WTC11 (cell line): ENCODE measurements at regions not wholly inside any gene's neighbourhood (a gene's known extent, or its start where the extent isn't known, plus 50 kb on each side); places are given as distances from the start of the nearest gene placed in this dataset.

Experiments
- ATAC-seq: fragments of 200-7000 bp; cut with Tn5 transposase; 2 replicates; pipeline ENCODE4 v1.10.0; 2021; ENCODE audit warnings: mild to moderate bottlenecking, moderate library complexity
- CTCF ChIA-PET: fragments of 300-600 bp; sonication (Branson Sonifier 250); formaldehyde crosslinking; loops from one replicate; lab custom pipeline; 2021; ENCODE audit warnings: antibody characterized with exemption; lab: Charles Lee
- POLR2A ChIA-PET: fragments of 350-600 bp; sonication (Branson Sonifier 250); formaldehyde crosslinking; loops from one replicate; lab custom pipeline; 2021; ENCODE audit warnings: antibody characterized with exemption; lab: Charles Lee
- DNase-seq: peaks from one replicate; pipeline ENCODE4 v3.0.0; 2021; ENCODE audit warnings: low spot score
- H3K27ac Mint-ChIP-seq: 2 replicates; pipeline ENCODE4 v1.8.0; 2021; ENCODE audit warnings: mixed read lengths
- H3K27me3 Mint-ChIP-seq: 2 replicates; pipeline ENCODE4 v1.8.0; 2021; ENCODE audit warnings: low read depth, mild to moderate bottlenecking, moderate library complexity, mixed read lengths
- H3K36me3 Mint-ChIP-seq: 2 replicates; pipeline ENCODE4 v1.8.0; 2021; ENCODE audit warnings: mixed read lengths
- H3K4me1 Mint-ChIP-seq: 2 replicates; pipeline ENCODE4 v1.8.0; 2022; ENCODE audit warnings: mixed read lengths
- H3K4me3 Mint-ChIP-seq: 2 replicates; pipeline ENCODE4 v1.8.0; 2021; ENCODE audit warnings: mild to moderate bottlenecking, moderate library complexity, mixed read lengths
- H3K9me3 Mint-ChIP-seq: 2 replicates; pipeline ENCODE4 v1.8.0; 2021; ENCODE audit warnings: mixed read lengths
- ATF2 ChIP-seq: sonication (generic); formaldehyde crosslinking; IDR thresholded peaks from 2 replicates; pipeline ENCODE4 v1.8.1; 2022; ENCODE audit warnings: low read depth, missing genetic modification reagents, borderline replicate concordance
- CREB1 ChIP-seq: sonication (generic); formaldehyde crosslinking; IDR thresholded peaks from 2 replicates; pipeline ENCODE4 v1.8.0; 2023; ENCODE audit warnings: mild to moderate bottlenecking, missing genetic modification reagents
- E2F4 ChIP-seq: sonication (generic); formaldehyde crosslinking; IDR thresholded peaks from 2 replicates; pipeline ENCODE4 v1.8.1; 2022; ENCODE audit warnings: low read depth, mild to moderate bottlenecking, moderate library complexity, missing genetic modification reagents, borderline replicate concordance
- ELF4 ChIP-seq: sonication (generic); formaldehyde crosslinking; IDR thresholded peaks from 2 replicates; pipeline ENCODE4 v1.8.1; 2022; ENCODE audit warnings: low read depth, mild to moderate bottlenecking, moderate library complexity, missing genetic modification reagents
- ETV6 ChIP-seq: sonication (generic); formaldehyde crosslinking; IDR thresholded peaks from 2 replicates; pipeline ENCODE4 v1.8.1; 2022; ENCODE audit warnings: mild to moderate bottlenecking, missing genetic modification reagents
- FOXK1 ChIP-seq: sonication (generic); formaldehyde crosslinking; IDR thresholded peaks from 2 replicates; pipeline ENCODE4 v1.8.0; 2022; ENCODE audit warnings: mild to moderate bottlenecking, moderate library complexity, missing genetic modification reagents
- JAZF1 ChIP-seq: fragments of 250-450 bp; sonication (Bioruptor Pico); IDR thresholded peaks from 2 replicates; pipeline ENCODE4 v1.9.0; 2021; ENCODE audit warnings: moderate library complexity, mild to moderate bottlenecking, inconsistent platforms
- MXD4 ChIP-seq: fragments of 250-450 bp; sonication (Bioruptor Pico); IDR thresholded peaks from 2 replicates; pipeline ENCODE4 v1.8.0; 2021; ENCODE audit warnings: mild to moderate bottlenecking, moderate library complexity, borderline replicate concordance
- NR1H2 ChIP-seq: sonication (generic); formaldehyde crosslinking; IDR thresholded peaks from 2 replicates; pipeline ENCODE4 v1.9.0; 2021; ENCODE audit warnings: mild to moderate bottlenecking, moderate library complexity, missing genetic modification reagents
- OVOL2 ChIP-seq: fragments of 250-450 bp; sonication (Bioruptor Pico); IDR thresholded peaks from 2 replicates; pipeline ENCODE4 v1.9.0; 2021; ENCODE audit warnings: mild to moderate bottlenecking, borderline replicate concordance
- PRDM15 ChIP-seq: sonication (generic); formaldehyde crosslinking; IDR thresholded peaks from 2 replicates; pipeline ENCODE4 v1.8.0; 2022; ENCODE audit warnings: missing genetic modification reagents
- RORB ChIP-seq: fragments of 250-450 bp; sonication (Bioruptor Pico); IDR thresholded peaks from 2 replicates; pipeline ENCODE4 v1.9.0; 2021; ENCODE audit warnings: mild to moderate bottlenecking
- SMAD3 ChIP-seq: sonication (generic); formaldehyde crosslinking; IDR thresholded peaks from 2 replicates; pipeline ENCODE4 v1.8.0; 2022; ENCODE audit warnings: missing genetic modification reagents, mild to moderate bottlenecking, borderline replicate concordance
- STAT6 ChIP-seq: sonication (generic); formaldehyde crosslinking; conservative IDR thresholded peaks from 2 replicates; pipeline ENCODE4 v1.8.1; 2023; ENCODE audit warnings: mild to moderate bottlenecking, low read depth, missing genetic modification reagents, moderate library complexity
- TP53 ChIP-seq: sonication (generic); formaldehyde crosslinking; IDR thresholded peaks from 2 replicates; pipeline ENCODE4 v1.8.1; 2023; ENCODE audit warnings: mild to moderate bottlenecking, missing genetic modification reagents
- ZBTB43 ChIP-seq: sonication (generic); formaldehyde crosslinking; IDR thresholded peaks from 2 replicates; pipeline ENCODE4 v1.8.1; 2023; ENCODE audit warnings: mild to moderate bottlenecking, missing genetic modification reagents
- ZNF219 ChIP-seq: sonication (generic); formaldehyde crosslinking; IDR thresholded peaks from 2 replicates; pipeline ENCODE4 v1.8.0; 2023; ENCODE audit warnings: missing genetic modification reagents, mild to moderate bottlenecking, borderline replicate concordance
- ZNF232 ChIP-seq: sonication (generic); formaldehyde crosslinking; IDR thresholded peaks from 2 replicates; pipeline ENCODE4 v1.8.0; 2022; ENCODE audit warnings: mild to moderate bottlenecking, missing genetic modification reagents
- ZNF281 ChIP-seq: sonication (generic); formaldehyde crosslinking; IDR thresholded peaks from 2 replicates; pipeline ENCODE4 v1.8.0; 2023; ENCODE audit warnings: mild to moderate bottlenecking, missing genetic modification reagents
- ZNF317 ChIP-seq: sonication (generic); formaldehyde crosslinking; IDR thresholded peaks from 2 replicates; pipeline ENCODE4 v1.8.1; 2023; ENCODE audit warnings: low read depth, mild to moderate bottlenecking, moderate library complexity, missing genetic modification reagents, borderline replicate concordance

- POLR2A ChIA-PET: no interaction called here
- Mint-ChIP-seq H3K4me3 (no peak overlapping the region), H3K4me1 (peaks cover 9% of the 10 kb centered on the region), H3K36me3 (no peaks in the 10 kb centered on the region), H3K27me3 (peaks cover 4% of the 10 kb centered on the region; the same call in 1 of the 2 replicates), H3K27ac (no peak overlapping the region), H3K9me3 (no peaks in the 10 kb centered on the region)
- CTCF ChIA-PET: interaction anchor here (1.3 kb wide), 1 partner anchor 74 kb away, joined by 3 read pairs; no protein-coding TSS in a partner anchor
- no peak for DNase-seq
- no peak for ATAC-seq
- no peak for TF ChIP-seq MXD4
- no peak for TF ChIP-seq SMAD3
- TF ChIP-seq RORB: no peak
- no peak for TF ChIP-seq ZBTB43
- TF ChIP-seq NR1H2: no peak
- TF ChIP-seq ZNF232: no peak
- TF ChIP-seq JAZF1 (CRISPR knock-in tag): no peak
- no peak for TF ChIP-seq E2F4 (CRISPR knock-in tag)
- no peak for TF ChIP-seq ZNF219 (CRISPR knock-in tag)
These were observed 189.6 kb downstream of the MYLK4 start for GRCh38 chr6:2560917-2561698.

GRCh38 chr6:2560140-2560818 is 190.4 kb downstream of the MYLK4 start:
- ChIA-PET POLR2A (no interaction called here), CTCF (interaction anchor here (1.3 kb wide), 1 partner anchor 75 kb away, joined by 3 read pairs; no protein-coding TSS in a partner anchor)
- H3K4me1 Mint-ChIP-seq: peaks cover 9% of the 10 kb centered on the region
- H3K27ac Mint-ChIP-seq: no peak overlapping the region
- peaks cover 4% of the 10 kb centered on the region; the same call in 1 of the 2 replicates for H3K27me3 Mint-ChIP-seq
- H3K36me3 Mint-ChIP-seq: no peaks in the 10 kb centered on the region
- TF ChIP-seq PRDM15 (CRISPR knock-in tag) (no peak), ATF2 (CRISPR knock-in tag) (no peak), ETV6 (no peak), ZNF281 (CRISPR knock-in tag) (no peak), ELF4 (CRISPR knock-in tag) (no peak), STAT6 (CRISPR knock-in tag) (no peak), FOXK1 (CRISPR knock-in tag) (no peak), ZNF317 (CRISPR knock-in tag) (no peak), CREB1 (CRISPR knock-in tag) (no peak), TP53 (CRISPR knock-in tag) (no peak), OVOL2 (no peak)
- no peak for ATAC-seq
- no peak overlapping the region for H3K4me3 Mint-ChIP-seq
- DNase-seq: no peak
- H3K9me3 Mint-ChIP-seq: no peaks in the 10 kb centered on the region
